HEK293T (cell line): ENCODE measurements at regions not wholly inside any gene's neighbourhood (a gene's known extent, or its start where the extent isn't known, plus 50 kb on each side); places are given as distances from the start of the nearest gene placed in this dataset.

Experiments
- BHLHE40 ChIP-seq: fragments of 450-650 bp; IDR thresholded peaks from 2 replicates; pipeline ENCODE4 v1.6.1; 2016; ENCODE audit warnings: mild to moderate bottlenecking, moderate library complexity, borderline replicate concordance
- ELF4 ChIP-seq: fragments of 450-650 bp; IDR thresholded peaks from 2 replicates; pipeline ENCODE4 v1.6.1; 2017; ENCODE audit warnings: antibody characterized with exemption
- FOXA1 ChIP-seq: fragments of 450-650 bp; IDR thresholded peaks from 2 replicates; pipeline ENCODE4 v1.6.1; 2016; ENCODE audit warnings: mild to moderate bottlenecking
- FOXM1 ChIP-seq: fragments of 450-650 bp; IDR thresholded peaks from 2 replicates; pipeline ENCODE4 v1.6.1; 2017; ENCODE audit warnings: mild to moderate bottlenecking, borderline replicate concordance
- PKNOX1 ChIP-seq: fragments of 450-650 bp; IDR thresholded peaks from 2 replicates; pipeline ENCODE4 v1.6.1; 2016
- SP1 ChIP-seq: fragments of 450-650 bp; IDR thresholded peaks from 2 replicates; pipeline ENCODE4 v1.6.1; 2017
- SUZ12 ChIP-seq: fragments of 450-650 bp; IDR thresholded peaks from 2 replicates; pipeline ENCODE4 v1.6.1; 2016; ENCODE audit warnings: mild to moderate bottlenecking

- TF ChIP-seq PKNOX1 (no peak), FOXM1 (no peak), ELF4 (no peak), FOXA1 (no peak), BHLHE40 (no peak), SUZ12 (no peak), SP1 (no peak)
Measured at GRCh38 chr4:10343656-10344055, 113.6 kb downstream of the ZNF518B start.
